B cell (primary cell): ENCODE measurements at regions not wholly inside any gene's neighbourhood (a gene's known extent, or its start where the extent isn't known, plus 50 kb on each side); places are given as distances from the start of the nearest gene placed in this dataset.

Experiments used
- EZH2 ChIP-seq: IDR thresholded peaks from 2 replicates; pipeline ENCODE4 v1.6.1; 2012; ENCODE audit warnings: borderline replicate concordance, low read depth, mild to moderate bottlenecking, moderate library complexity, low read length; ENCODE audit not compliant: insufficient read depth, poor library complexity, severe bottlenecking
- TF ChIP-seq, protein P1 (sequence below): fragments of 200-600 bp; IDR thresholded peaks from one replicate; pipeline ENCODE4 v1.8.0; 2022; ENCODE audit warnings: antibody characterized with exemption, mild to moderate bottlenecking

DNA sequence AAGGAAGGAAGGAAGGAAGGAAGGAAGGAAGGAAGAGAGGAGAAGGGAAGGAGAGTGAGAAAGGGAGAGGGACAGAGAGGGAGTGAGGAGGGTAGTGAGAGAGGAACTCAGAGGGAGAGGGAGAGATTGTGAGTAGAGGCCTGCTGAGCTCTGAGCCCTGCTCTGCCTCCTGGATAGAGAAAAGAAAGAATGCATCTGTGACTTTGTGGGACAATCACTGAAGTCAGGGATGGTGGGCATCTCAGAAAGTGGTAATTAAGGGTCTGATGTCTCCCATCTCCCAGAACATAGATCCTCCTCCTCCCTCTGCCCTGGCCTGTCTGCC is 142.9 kb upstream of the BANK1 start:
- TF ChIP-seq, protein P1, sequence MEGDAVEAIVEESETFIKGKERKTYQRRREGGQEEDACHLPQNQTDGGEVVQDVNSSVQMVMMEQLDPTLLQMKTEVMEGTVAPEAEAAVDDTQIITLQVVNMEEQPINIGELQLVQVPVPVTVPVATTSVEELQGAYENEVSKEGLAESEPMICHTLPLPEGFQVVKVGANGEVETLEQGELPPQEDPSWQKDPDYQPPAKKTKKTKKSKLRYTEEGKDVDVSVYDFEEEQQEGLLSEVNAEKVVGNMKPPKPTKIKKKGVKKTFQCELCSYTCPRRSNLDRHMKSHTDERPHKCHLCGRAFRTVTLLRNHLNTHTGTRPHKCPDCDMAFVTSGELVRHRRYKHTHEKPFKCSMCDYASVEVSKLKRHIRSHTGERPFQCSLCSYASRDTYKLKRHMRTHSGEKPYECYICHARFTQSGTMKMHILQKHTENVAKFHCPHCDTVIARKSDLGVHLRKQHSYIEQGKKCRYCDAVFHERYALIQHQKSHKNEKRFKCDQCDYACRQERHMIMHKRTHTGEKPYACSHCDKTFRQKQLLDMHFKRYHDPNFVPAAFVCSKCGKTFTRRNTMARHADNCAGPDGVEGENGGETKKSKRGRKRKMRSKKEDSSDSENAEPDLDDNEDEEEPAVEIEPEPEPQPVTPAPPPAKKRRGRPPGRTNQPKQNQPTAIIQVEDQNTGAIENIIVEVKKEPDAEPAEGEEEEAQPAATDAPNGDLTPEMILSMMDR = no peak
- no peak for TF ChIP-seq EZH2
